GM12878 (cell line): ENCODE measurements at regions not wholly inside any gene's neighbourhood (a gene's known extent, or its start where the extent isn't known, plus 50 kb on each side); places are given as distances from the start of the nearest gene placed in this dataset.

Experiments used
- ATAC-seq: fragments of 200-7000 bp; cut with Tn5 transposase; 3 replicates; pipeline ENCODE4 v1.9.1; 2020; ENCODE audit warnings: mild to moderate bottlenecking, moderate library complexity
- BruUV-seq: library from RNA; stranded (reverse); fragments of 400-500 nt; replicated peaks from 2 replicates; lab custom pipeline; 2021; lab: Mats Ljungman, UMichigan
- CTCF ChIA-PET: fragments of 300-600 bp; sonication (Branson Sonifier 250); formaldehyde crosslinking; extraction: SDS; loops from one replicate; lab custom pipeline; 2021; ENCODE audit warnings: inconsistent platforms; lab: Yijun Ruan, JAX
- POLR2A ChIA-PET: fragments of 350-600 bp; formaldehyde crosslinking; extraction: SDS; loops from one replicate; lab custom pipeline; 2021; ENCODE audit warnings: inconsistent platforms; lab: Charles Lee
- RAD21 ChIA-PET: fragments of 300-600 bp; sonication (Branson Sonifier 250); formaldehyde crosslinking; loops from one replicate; lab custom pipeline; 2023; ENCODE audit warnings: antibody characterized with exemption; ENCODE audit not compliant: unreplicated experiment; lab: Charles Lee
- SMC1A ChIA-PET: fragments of 300-600 bp; sonication (Branson Sonifier 250); formaldehyde crosslinking; loops from one replicate; lab custom pipeline; 2023; ENCODE audit not compliant: unreplicated experiment, uncharacterized antibody; lab: Charles Lee
- DNase-seq: peaks from one replicate; pipeline ENCODE4 v3.0.0-alpha.2; 2011; ENCODE audit warnings: low read depth, low spot score
- FAIRE-seq: peaks from 3 replicates; lab custom pipeline; 2011; peaks lifted over from hg19 to GRCh38; lab: Jason Lieb, UNC
- H2AFZ ChIP-seq: 2 replicates; pipeline ENCODE4 v1.6.0; 2011; ENCODE audit warnings: low read depth, low read length, control low read depth; ENCODE audit not compliant: control insufficient read depth
- H3K27ac ChIP-seq: 2 replicates; pipeline ENCODE4 v1.5.1; 2011; ENCODE audit warnings: control low read depth; ENCODE audit not compliant: control insufficient read depth, insufficient read depth
- H3K27me3 ChIP-seq, 2 experiments: replicated peaks in 1 of 2; 2 replicates each; pipeline versions ENCODE4 v1.6.0 to v1.6.1; 2011; ENCODE audit warnings: low read length in 1 of 2; ENCODE audit not compliant: control insufficient read depth in 2 of 2, insufficient read depth in 2 of 2
- H3K36me3 ChIP-seq, 2 experiments: 2 replicates each; pipeline ENCODE4 v1.5.1; 2011; ENCODE audit warnings: low read length in 1 of 2; ENCODE audit not compliant: control insufficient read depth in 2 of 2, insufficient read depth in 2 of 2
- H3K4me1 ChIP-seq: 2 replicates; pipeline ENCODE4 v1.6.1; 2011; ENCODE audit warnings: mild to moderate bottlenecking, low read length, moderate library complexity, mixed read lengths; ENCODE audit not compliant: control insufficient read depth, insufficient read depth
- H3K4me2 ChIP-seq: 2 replicates; pipeline ENCODE4 v1.6.0; 2011; ENCODE audit warnings: control low read depth; ENCODE audit not compliant: control insufficient read depth, insufficient read depth
- H3K4me3 ChIP-seq: fragments of 200-600 bp; sonication (generic); 2 replicates; pipeline ENCODE4 v1.5.1; 2016
- H3K79me2 ChIP-seq: 2 replicates; pipeline ENCODE4 v1.6.0; 2011; ENCODE audit warnings: low read length; ENCODE audit not compliant: control insufficient read depth, insufficient read depth
- H3K9ac ChIP-seq: 2 replicates; pipeline ENCODE4 v1.8.0; 2011; ENCODE audit warnings: low read length, control low read depth, mixed read lengths; ENCODE audit not compliant: control insufficient read depth, insufficient read depth
- H3K9me3 ChIP-seq: replicated peaks from 3 replicates; pipeline ENCODE4 v1.5.1; 2011; ENCODE audit warnings: mild to moderate bottlenecking, low read length; ENCODE audit not compliant: control insufficient read depth, insufficient read depth
- H4K20me1 ChIP-seq: 2 replicates; pipeline ENCODE4 v1.6.0; 2011; ENCODE audit not compliant: control insufficient read depth, insufficient read depth
- CEBPB ChIP-seq, 2 experiments: fragments of 150-350 bp in 1 of 2; IDR thresholded peaks; 2 replicates each; pipeline ENCODE4 v1.6.1; 2012 to 2014; ENCODE audit warnings: low read depth in 2 of 2, low read length in 2 of 2, borderline replicate concordance in 1 of 2, inconsistent platforms in 1 of 2
- CHD4 ChIP-seq: fragments of 200-600 bp; sonication (generic); IDR thresholded peaks from 2 replicates; pipeline ENCODE4 v1.6.1; 2016; ENCODE audit warnings: mild to moderate bottlenecking
- IKZF2 ChIP-seq, 2 experiments: fragments of 450-650 bp; IDR thresholded peaks; 2 replicates each; pipeline ENCODE4 v1.6.1; 2017; ENCODE audit warnings: mild to moderate bottlenecking in 2 of 2, moderate library complexity in 2 of 2
- MYB ChIP-seq: fragments of 150-350 bp; IDR thresholded peaks from 2 replicates; pipeline ENCODE4 v1.6.1; 2014; ENCODE audit warnings: mild to moderate bottlenecking, low read depth, low read length, borderline replicate concordance
- RCOR1 ChIP-seq: conservative IDR thresholded peaks from 2 replicates; pipeline ENCODE4 v1.6.1; 2012; ENCODE audit warnings: low read depth, low read length, improper control_type of control experiment
- RELA ChIP-seq: fragments of 450-650 bp; IDR thresholded peaks from 2 replicates; pipeline ENCODE4 v1.8.0; 2014; ENCODE audit warnings: borderline replicate concordance; ENCODE audit not compliant: partially characterized antibody
- RFX5 ChIP-seq: IDR thresholded peaks from 2 replicates; pipeline ENCODE4 v1.6.1; 2011; ENCODE audit warnings: low read depth, low read length, improper control_type of control experiment
- ZNF592 ChIP-seq: fragments of 450-650 bp; IDR thresholded peaks from 2 replicates; pipeline ENCODE4 v1.6.1; 2017; ENCODE audit warnings: mild to moderate bottlenecking, moderate library complexity
- WGBS: methylation state at CpG from one replicate; pipeline ENCODE4 v1.1.6; 2016; ENCODE audit warnings: low lambda C conversion rate; ENCODE audit not compliant: insufficient replicate concordance, insufficient coverage; ENCODE audit errors: missing lambda C conversion rate; 5-methylcytosine and 5-hydroxymethylcytosine counted together
- in situ Hi-C: fragments of 300-500 bp; cut with MboI; formaldehyde crosslinking; loops from 9 replicates; pipeline ENCODE4 v1.14.3; 2018; ENCODE audit warnings: mixed read lengths
- intact Hi-C: fragments of 100-400 bp; cut with micrococcal nuclease; formaldehyde crosslinking; loops from one replicate; pipeline ENCODE4 v1.14.2; 2022; ENCODE audit not compliant: unreplicated experiment
- TF ChIP-seq, protein P1 (sequence below), 3 experiments: IDR thresholded peaks in 2 of 3; conservative IDR thresholded peaks in 1 of 3; 2 replicates each; pipeline ENCODE4 v1.5.1; 2011; ENCODE audit warnings: low read depth in 3 of 3, low read length in 3 of 3, mild to moderate bottlenecking in 3 of 3, control low read depth in 2 of 3, moderate library complexity in 2 of 3, inconsistent platforms in 1 of 3, mixed read lengths in 1 of 3; ENCODE audit not compliant: control insufficient read depth in 2 of 3, insufficient read depth in 1 of 3; ENCODE audit errors: extremely low read depth in 1 of 3
- TF ChIP-seq, protein P2 (sequence below): IDR thresholded peaks from 2 replicates; pipeline ENCODE4 v1.6.1; 2012; ENCODE audit warnings: mild to moderate bottlenecking, low read depth, low read length

DNA sequence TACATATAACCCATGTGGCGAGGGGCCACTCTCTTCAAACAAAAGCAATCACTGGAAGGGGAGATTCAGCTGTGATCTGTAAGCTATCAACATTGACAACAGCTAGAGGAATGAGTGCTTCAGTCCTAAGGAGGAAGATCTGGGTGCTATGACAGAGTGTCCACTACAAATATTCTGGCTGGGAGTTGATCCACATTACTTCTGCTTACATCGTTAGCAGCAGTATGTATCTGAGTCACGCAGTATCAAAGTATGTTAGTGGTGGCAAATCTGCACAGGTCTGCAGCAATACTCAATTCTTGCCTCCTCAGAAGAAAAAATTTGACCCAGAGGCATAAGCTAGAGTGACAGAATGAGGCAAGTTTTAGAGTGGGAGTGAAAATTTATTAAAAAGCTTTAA is 267.0 kb downstream of the PTH2R start:
- no peak overlapping the region for H3K4me3 ChIP-seq
- no peak overlapping the region for H3K27ac ChIP-seq
- FAIRE-seq (no peak), DNase-seq (no peak), ATAC-seq (no peak)
- TF ChIP-seq CHD4 (no peak), MYB (no peak), RCOR1 (no peak), ZNF592 (no peak), RELA (no peak), CEBPB (IDR thresholded peaks at IDR 0.05; ENCODE audit: borderline replicate concordance in 1 of 2, low read depth in 2 of 2, low read length in 2 of 2) (no peak), RFX5 (no peak), IKZF2 (IDR thresholded peaks at IDR 0.05) (no peak)
- TF ChIP-seq, protein P1, sequence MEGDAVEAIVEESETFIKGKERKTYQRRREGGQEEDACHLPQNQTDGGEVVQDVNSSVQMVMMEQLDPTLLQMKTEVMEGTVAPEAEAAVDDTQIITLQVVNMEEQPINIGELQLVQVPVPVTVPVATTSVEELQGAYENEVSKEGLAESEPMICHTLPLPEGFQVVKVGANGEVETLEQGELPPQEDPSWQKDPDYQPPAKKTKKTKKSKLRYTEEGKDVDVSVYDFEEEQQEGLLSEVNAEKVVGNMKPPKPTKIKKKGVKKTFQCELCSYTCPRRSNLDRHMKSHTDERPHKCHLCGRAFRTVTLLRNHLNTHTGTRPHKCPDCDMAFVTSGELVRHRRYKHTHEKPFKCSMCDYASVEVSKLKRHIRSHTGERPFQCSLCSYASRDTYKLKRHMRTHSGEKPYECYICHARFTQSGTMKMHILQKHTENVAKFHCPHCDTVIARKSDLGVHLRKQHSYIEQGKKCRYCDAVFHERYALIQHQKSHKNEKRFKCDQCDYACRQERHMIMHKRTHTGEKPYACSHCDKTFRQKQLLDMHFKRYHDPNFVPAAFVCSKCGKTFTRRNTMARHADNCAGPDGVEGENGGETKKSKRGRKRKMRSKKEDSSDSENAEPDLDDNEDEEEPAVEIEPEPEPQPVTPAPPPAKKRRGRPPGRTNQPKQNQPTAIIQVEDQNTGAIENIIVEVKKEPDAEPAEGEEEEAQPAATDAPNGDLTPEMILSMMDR (IDR thresholded peaks at IDR 0.05 in 2 of 3, conservative IDR thresholded peaks at IDR 0.05 in 1 of 3; ENCODE audit: control insufficient read depth in 2 of 3, extremely low read depth in 1 of 3, insufficient read depth in 1 of 3, low read depth in 3 of 3, low read length in 3 of 3): no peak
- TF ChIP-seq, protein P2, sequence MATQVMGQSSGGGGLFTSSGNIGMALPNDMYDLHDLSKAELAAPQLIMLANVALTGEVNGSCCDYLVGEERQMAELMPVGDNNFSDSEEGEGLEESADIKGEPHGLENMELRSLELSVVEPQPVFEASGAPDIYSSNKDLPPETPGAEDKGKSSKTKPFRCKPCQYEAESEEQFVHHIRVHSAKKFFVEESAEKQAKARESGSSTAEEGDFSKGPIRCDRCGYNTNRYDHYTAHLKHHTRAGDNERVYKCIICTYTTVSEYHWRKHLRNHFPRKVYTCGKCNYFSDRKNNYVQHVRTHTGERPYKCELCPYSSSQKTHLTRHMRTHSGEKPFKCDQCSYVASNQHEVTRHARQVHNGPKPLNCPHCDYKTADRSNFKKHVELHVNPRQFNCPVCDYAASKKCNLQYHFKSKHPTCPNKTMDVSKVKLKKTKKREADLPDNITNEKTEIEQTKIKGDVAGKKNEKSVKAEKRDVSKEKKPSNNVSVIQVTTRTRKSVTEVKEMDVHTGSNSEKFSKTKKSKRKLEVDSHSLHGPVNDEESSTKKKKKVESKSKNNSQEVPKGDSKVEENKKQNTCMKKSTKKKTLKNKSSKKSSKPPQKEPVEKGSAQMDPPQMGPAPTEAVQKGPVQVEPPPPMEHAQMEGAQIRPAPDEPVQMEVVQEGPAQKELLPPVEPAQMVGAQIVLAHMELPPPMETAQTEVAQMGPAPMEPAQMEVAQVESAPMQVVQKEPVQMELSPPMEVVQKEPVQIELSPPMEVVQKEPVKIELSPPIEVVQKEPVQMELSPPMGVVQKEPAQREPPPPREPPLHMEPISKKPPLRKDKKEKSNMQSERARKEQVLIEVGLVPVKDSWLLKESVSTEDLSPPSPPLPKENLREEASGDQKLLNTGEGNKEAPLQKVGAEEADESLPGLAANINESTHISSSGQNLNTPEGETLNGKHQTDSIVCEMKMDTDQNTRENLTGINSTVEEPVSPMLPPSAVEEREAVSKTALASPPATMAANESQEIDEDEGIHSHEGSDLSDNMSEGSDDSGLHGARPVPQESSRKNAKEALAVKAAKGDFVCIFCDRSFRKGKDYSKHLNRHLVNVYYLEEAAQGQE: no peak
- no peaks in the 10 kb centered on the region for H3K36me3 ChIP-seq
- H3K4me1 ChIP-seq: no peaks in the 10 kb centered on the region
- H4K20me1 ChIP-seq: no peaks in the 10 kb centered on the region
- 11% methylated on average over 3 of the region's 3 CpGs for WGBS
- no peaks in the 10 kb centered on the region for H3K27me3 ChIP-seq
- BruUV-seq: no TSS peak
- H3K9ac ChIP-seq: no peak overlapping the region
- CTCF ChIA-PET: interaction anchor here (1.0 kb wide), 1 partner anchor 12 kb away, joined by 3 read pairs; no protein-coding TSS in a partner anchor
- no peak overlapping the region for H2AFZ ChIP-seq
- H3K9me3 ChIP-seq: no peaks in the 10 kb centered on the region
- no peaks in the 10 kb centered on the region for H3K79me2 ChIP-seq
- intact Hi-C loops: no loop called here
- SMC1A ChIA-PET: no interaction called here
- POLR2A ChIA-PET: no interaction called here
- in situ Hi-C loops: no loop called here
- RAD21 ChIA-PET: no interaction called here
- no peak overlapping the region for H3K4me2 ChIP-seq
